GM12878 (cell line): ENCODE measurements at regions not wholly inside any gene's neighbourhood (a gene's known extent, or its start where the extent isn't known, plus 50 kb on each side); places are given as distances from the start of the nearest gene placed in this dataset.

Source experiments
- ATAC-seq: fragments of 200-7000 bp; cut with Tn5 transposase; 3 replicates; pipeline ENCODE4 v1.9.1; 2020; ENCODE audit warnings: mild to moderate bottlenecking, moderate library complexity
- BruUV-seq: library from RNA; stranded (reverse); fragments of 400-500 nt; replicated peaks from 2 replicates; lab custom pipeline; 2021; lab: Mats Ljungman, UMichigan
- CTCF ChIA-PET: fragments of 300-600 bp; sonication (Branson Sonifier 250); formaldehyde crosslinking; extraction: SDS; loops from one replicate; lab custom pipeline; 2021; ENCODE audit warnings: inconsistent platforms; lab: Yijun Ruan, JAX
- POLR2A ChIA-PET: fragments of 350-600 bp; formaldehyde crosslinking; extraction: SDS; loops from one replicate; lab custom pipeline; 2021; ENCODE audit warnings: inconsistent platforms; lab: Charles Lee
- RAD21 ChIA-PET: fragments of 300-600 bp; sonication (Branson Sonifier 250); formaldehyde crosslinking; loops from one replicate; lab custom pipeline; 2023; ENCODE audit warnings: antibody characterized with exemption; ENCODE audit not compliant: unreplicated experiment; lab: Charles Lee
- SMC1A ChIA-PET: fragments of 300-600 bp; sonication (Branson Sonifier 250); formaldehyde crosslinking; loops from one replicate; lab custom pipeline; 2023; ENCODE audit not compliant: unreplicated experiment, uncharacterized antibody; lab: Charles Lee
- DNase-seq: peaks from one replicate; pipeline ENCODE4 v3.0.0-alpha.2; 2011; ENCODE audit warnings: low read depth, low spot score
- FAIRE-seq: peaks from 3 replicates; lab custom pipeline; 2011; peaks lifted over from hg19 to GRCh38; lab: Jason Lieb, UNC
- H2AFZ ChIP-seq: 2 replicates; pipeline ENCODE4 v1.6.0; 2011; ENCODE audit warnings: low read depth, low read length, control low read depth; ENCODE audit not compliant: control insufficient read depth
- H3K27ac ChIP-seq: 2 replicates; pipeline ENCODE4 v1.5.1; 2011; ENCODE audit warnings: control low read depth; ENCODE audit not compliant: control insufficient read depth, insufficient read depth
- H3K27me3 ChIP-seq, 2 experiments: replicated peaks in 1 of 2; 2 replicates each; pipeline versions ENCODE4 v1.6.0 to v1.6.1; 2011; ENCODE audit warnings: low read length in 1 of 2; ENCODE audit not compliant: control insufficient read depth in 2 of 2, insufficient read depth in 2 of 2
- H3K36me3 ChIP-seq, 2 experiments: 2 replicates each; pipeline ENCODE4 v1.5.1; 2011; ENCODE audit warnings: low read length in 1 of 2; ENCODE audit not compliant: control insufficient read depth in 2 of 2, insufficient read depth in 2 of 2
- H3K4me1 ChIP-seq: 2 replicates; pipeline ENCODE4 v1.6.1; 2011; ENCODE audit warnings: mild to moderate bottlenecking, low read length, moderate library complexity, mixed read lengths; ENCODE audit not compliant: control insufficient read depth, insufficient read depth
- H3K4me2 ChIP-seq: 2 replicates; pipeline ENCODE4 v1.6.0; 2011; ENCODE audit warnings: control low read depth; ENCODE audit not compliant: control insufficient read depth, insufficient read depth
- H3K4me3 ChIP-seq: fragments of 200-600 bp; sonication (generic); 2 replicates; pipeline ENCODE4 v1.5.1; 2016
- H3K79me2 ChIP-seq: 2 replicates; pipeline ENCODE4 v1.6.0; 2011; ENCODE audit warnings: low read length; ENCODE audit not compliant: control insufficient read depth, insufficient read depth
- H3K9ac ChIP-seq: 2 replicates; pipeline ENCODE4 v1.8.0; 2011; ENCODE audit warnings: low read length, control low read depth, mixed read lengths; ENCODE audit not compliant: control insufficient read depth, insufficient read depth
- H3K9me3 ChIP-seq: replicated peaks from 3 replicates; pipeline ENCODE4 v1.5.1; 2011; ENCODE audit warnings: mild to moderate bottlenecking, low read length; ENCODE audit not compliant: control insufficient read depth, insufficient read depth
- H4K20me1 ChIP-seq: 2 replicates; pipeline ENCODE4 v1.6.0; 2011; ENCODE audit not compliant: control insufficient read depth, insufficient read depth
- POU2F2 ChIP-seq: IDR thresholded peaks from 3 replicates; pipeline ENCODE4 v1.6.1; 2011; ENCODE audit warnings: low read depth, mild to moderate bottlenecking, low read length, borderline replicate concordance
- RBBP5 ChIP-seq: fragments of 200-600 bp; sonication (generic); conservative IDR thresholded peaks from 2 replicates; pipeline ENCODE4 v1.6.1; 2016
- WGBS: methylation state at CpG from one replicate; pipeline ENCODE4 v1.1.6; 2016; ENCODE audit warnings: low lambda C conversion rate; ENCODE audit not compliant: insufficient replicate concordance, insufficient coverage; ENCODE audit errors: missing lambda C conversion rate; 5-methylcytosine and 5-hydroxymethylcytosine counted together
- in situ Hi-C: fragments of 300-500 bp; cut with MboI; formaldehyde crosslinking; loops from 9 replicates; pipeline ENCODE4 v1.14.3; 2018; ENCODE audit warnings: mixed read lengths
- intact Hi-C: fragments of 100-400 bp; cut with micrococcal nuclease; formaldehyde crosslinking; loops from one replicate; pipeline ENCODE4 v1.14.2; 2022; ENCODE audit not compliant: unreplicated experiment
- TF ChIP-seq, protein P1 (sequence below): IDR thresholded peaks from 2 replicates; pipeline ENCODE4 v1.6.1; 2012; ENCODE audit warnings: improper control_type of control experiment, low read depth, low read length; ENCODE audit not compliant: insufficient replicate concordance

DNA sequence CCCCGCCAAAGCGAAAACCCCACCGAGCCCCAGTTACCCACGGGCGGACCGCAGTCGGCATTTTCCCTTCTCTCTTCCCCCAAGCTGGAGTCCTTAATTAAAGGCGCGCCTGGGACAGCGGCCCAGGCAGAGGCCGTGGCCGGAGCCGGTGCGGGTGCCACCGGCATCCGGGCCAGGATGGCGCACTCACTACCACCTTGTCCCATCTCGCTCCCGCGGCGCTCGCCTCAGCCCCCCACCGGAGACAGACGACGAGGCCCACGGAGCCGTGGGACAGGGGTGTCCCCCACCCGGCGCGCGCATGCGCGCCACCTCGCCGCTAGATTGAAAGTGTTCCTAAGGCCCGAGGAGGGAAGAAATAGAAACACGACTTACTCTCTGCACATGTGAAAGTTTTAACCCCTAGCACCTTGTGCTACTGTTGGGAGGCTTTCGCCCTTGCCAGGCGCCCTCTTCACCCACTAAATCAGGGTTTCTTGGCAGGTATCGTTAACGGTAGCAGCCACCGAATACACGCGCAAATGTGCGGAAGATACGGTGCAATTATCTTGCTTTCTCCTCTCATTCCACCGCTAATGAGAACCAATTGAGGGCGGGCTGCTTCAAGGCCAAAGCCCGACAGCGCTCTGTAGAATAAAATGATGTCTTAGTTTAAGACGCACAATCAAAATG lies 64.3 kb upstream of the CCDC160 start:
- intact Hi-C loops (no loop called here), in situ Hi-C loops (no loop called here)
- peak overlapping the region; percentile 40 for H3K4me2 ChIP-seq
- H3K4me1 ChIP-seq, result no peaks in the 10 kb centered on the region
- ATAC-seq (peak; percentile 70), DNase-seq (no peak), FAIRE-seq (no peak)
- H2AFZ ChIP-seq, result 0 out of 2 replicates have a peak overlapping the region, but pooled peaks have one; percentile 24
- H3K27ac ChIP-seq, result no peak overlapping the region
- RAD21 ChIA-PET, result no interaction called here
- peaks cover 0 to 4% of the 10 kb centered on the region in 2 experiments; a peak in 2 of 4 replicates for H3K27me3 ChIP-seq
- SMC1A ChIA-PET, result no interaction called here
- no peak for TF ChIP-seq POU2F2
- no peak for TF ChIP-seq RBBP5
- TF ChIP-seq, protein P1, sequence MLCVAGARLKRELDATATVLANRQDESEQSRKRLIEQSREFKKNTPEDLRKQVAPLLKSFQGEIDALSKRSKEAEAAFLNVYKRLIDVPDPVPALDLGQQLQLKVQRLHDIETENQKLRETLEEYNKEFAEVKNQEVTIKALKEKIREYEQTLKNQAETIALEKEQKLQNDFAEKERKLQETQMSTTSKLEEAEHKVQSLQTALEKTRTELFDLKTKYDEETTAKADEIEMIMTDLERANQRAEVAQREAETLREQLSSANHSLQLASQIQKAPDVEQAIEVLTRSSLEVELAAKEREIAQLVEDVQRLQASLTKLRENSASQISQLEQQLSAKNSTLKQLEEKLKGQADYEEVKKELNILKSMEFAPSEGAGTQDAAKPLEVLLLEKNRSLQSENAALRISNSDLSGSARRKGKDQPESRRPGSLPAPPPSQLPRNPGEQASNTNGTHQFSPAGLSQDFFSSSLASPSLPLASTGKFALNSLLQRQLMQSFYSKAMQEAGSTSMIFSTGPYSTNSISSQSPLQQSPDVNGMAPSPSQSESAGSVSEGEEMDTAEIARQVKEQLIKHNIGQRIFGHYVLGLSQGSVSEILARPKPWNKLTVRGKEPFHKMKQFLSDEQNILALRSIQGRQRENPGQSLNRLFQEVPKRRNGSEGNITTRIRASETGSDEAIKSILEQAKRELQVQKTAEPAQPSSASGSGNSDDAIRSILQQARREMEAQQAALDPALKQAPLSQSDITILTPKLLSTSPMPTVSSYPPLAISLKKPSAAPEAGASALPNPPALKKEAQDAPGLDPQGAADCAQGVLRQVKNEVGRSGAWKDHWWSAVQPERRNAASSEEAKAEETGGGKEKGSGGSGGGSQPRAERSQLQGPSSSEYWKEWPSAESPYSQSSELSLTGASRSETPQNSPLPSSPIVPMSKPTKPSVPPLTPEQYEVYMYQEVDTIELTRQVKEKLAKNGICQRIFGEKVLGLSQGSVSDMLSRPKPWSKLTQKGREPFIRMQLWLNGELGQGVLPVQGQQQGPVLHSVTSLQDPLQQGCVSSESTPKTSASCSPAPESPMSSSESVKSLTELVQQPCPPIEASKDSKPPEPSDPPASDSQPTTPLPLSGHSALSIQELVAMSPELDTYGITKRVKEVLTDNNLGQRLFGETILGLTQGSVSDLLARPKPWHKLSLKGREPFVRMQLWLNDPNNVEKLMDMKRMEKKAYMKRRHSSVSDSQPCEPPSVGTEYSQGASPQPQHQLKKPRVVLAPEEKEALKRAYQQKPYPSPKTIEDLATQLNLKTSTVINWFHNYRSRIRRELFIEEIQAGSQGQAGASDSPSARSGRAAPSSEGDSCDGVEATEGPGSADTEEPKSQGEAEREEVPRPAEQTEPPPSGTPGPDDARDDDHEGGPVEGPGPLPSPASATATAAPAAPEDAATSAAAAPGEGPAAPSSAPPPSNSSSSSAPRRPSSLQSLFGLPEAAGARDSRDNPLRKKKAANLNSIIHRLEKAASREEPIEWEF, result no peak
- H4K20me1 ChIP-seq, result no peaks in the 10 kb centered on the region
- H3K9ac ChIP-seq, result no peak overlapping the region
- no peaks in the 10 kb centered on the region; the same call in 1 of the 3 replicates for H3K9me3 ChIP-seq
- H3K79me2 ChIP-seq, result no peaks in the 10 kb centered on the region
- 49% methylated on average over 49 of the region's 51 CpGs for WGBS
- no peaks in the 10 kb centered on the region for H3K36me3 ChIP-seq
- CTCF ChIA-PET, result no interaction called here
- no TSS peak for BruUV-seq
- POLR2A ChIA-PET, result interaction anchor here (0.7 kb wide), 1 partner anchor 85 kb away, joined by 4 read pairs; no protein-coding TSS in a partner anchor
- peak overlapping the region; percentile 46; the same call in 1 of the 2 replicates for H3K4me3 ChIP-seq
